ENCODE measurements at regions not wholly inside any gene's neighbourhood (a gene's known extent, or its start where the extent isn't known, plus 50 kb on each side); places are given as distances from the start of the nearest gene placed in this dataset.

GRCh38 chr4:56222514-56222913 is 164.8 kb downstream of the AASDH start:
- Histone ChIP-seq H3K36me3 (ENCODE audit: insufficient read depth, low read length) (no peaks in the 10 kb centered on the region), H3K27ac (ENCODE audit: low read depth, low read length) (no peak overlapping the region), H3K79me2 (ENCODE audit: control insufficient read depth, insufficient read depth, low read length, unreplicated experiment) (no peaks in the 10 kb centered on the region), H3K27me3 (ENCODE audit: insufficient read depth, low read length) (peaks cover 63% of the 10 kb centered on the region), H3K4me3 (ENCODE audit: low read depth, low read length) (no peak overlapping the region), H3K4me1 (ENCODE audit: control insufficient read depth, insufficient read depth, low read length, unreplicated experiment) (no peaks in the 10 kb centered on the region), H2AFZ (ENCODE audit: low read length, unreplicated experiment) (no peak overlapping the region)

- Histone ChIP-seq H3K27me3 (ENCODE audit: insufficient read depth, low read length) (peaks cover 48% of the 10 kb centered on the region), H3K4me3 (ENCODE audit: low read depth, low read length) (no peak overlapping the region), H3K27ac (ENCODE audit: low read depth, low read length) (no peak overlapping the region), H3K36me3 (ENCODE audit: insufficient read depth, low read length) (no peaks in the 10 kb centered on the region), H3K79me2 (ENCODE audit: control insufficient read depth, insufficient read depth, low read length, unreplicated experiment) (no peaks in the 10 kb centered on the region), H3K4me1 (ENCODE audit: control insufficient read depth, insufficient read depth, low read length, unreplicated experiment) (no peaks in the 10 kb centered on the region), H2AFZ (ENCODE audit: low read length, unreplicated experiment) (no peak overlapping the region)
Observed at GRCh38 chr4:56220261-56220660, 167.0 kb downstream of the AASDH start.

DNA sequence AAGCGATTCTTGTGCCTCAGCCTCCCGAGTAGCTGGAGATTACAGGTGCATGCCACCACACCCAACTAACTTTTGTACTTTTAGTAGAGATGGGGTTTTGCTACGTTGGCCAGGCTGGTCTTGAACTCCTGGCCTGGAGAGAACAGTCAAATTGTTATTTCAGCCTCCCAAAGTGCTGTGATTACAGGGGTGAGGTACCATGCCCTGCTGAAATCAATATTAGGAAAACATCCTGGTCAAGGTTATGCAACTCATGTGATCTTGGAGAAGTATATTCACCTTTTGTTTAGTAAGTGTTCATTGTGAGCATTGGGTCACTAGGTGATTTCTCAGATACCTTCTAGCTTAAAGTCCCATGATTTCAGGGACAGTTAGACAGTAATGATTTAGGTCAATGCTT is 167.8 kb downstream of the AASDH start:
- Histone ChIP-seq H3K4me3 (ENCODE audit: low read depth, low read length) (no peak overlapping the region), H2AFZ (ENCODE audit: low read length, unreplicated experiment) (no peak overlapping the region), H3K36me3 (ENCODE audit: insufficient read depth, low read length) (no peaks in the 10 kb centered on the region), H3K79me2 (ENCODE audit: control insufficient read depth, insufficient read depth, low read length, unreplicated experiment) (no peaks in the 10 kb centered on the region), H3K27me3 (ENCODE audit: insufficient read depth, low read length) (peaks cover 44% of the 10 kb centered on the region), H3K4me1 (ENCODE audit: control insufficient read depth, insufficient read depth, low read length, unreplicated experiment) (no peaks in the 10 kb centered on the region), H3K27ac (ENCODE audit: low read depth, low read length) (no peak overlapping the region)

DNA sequence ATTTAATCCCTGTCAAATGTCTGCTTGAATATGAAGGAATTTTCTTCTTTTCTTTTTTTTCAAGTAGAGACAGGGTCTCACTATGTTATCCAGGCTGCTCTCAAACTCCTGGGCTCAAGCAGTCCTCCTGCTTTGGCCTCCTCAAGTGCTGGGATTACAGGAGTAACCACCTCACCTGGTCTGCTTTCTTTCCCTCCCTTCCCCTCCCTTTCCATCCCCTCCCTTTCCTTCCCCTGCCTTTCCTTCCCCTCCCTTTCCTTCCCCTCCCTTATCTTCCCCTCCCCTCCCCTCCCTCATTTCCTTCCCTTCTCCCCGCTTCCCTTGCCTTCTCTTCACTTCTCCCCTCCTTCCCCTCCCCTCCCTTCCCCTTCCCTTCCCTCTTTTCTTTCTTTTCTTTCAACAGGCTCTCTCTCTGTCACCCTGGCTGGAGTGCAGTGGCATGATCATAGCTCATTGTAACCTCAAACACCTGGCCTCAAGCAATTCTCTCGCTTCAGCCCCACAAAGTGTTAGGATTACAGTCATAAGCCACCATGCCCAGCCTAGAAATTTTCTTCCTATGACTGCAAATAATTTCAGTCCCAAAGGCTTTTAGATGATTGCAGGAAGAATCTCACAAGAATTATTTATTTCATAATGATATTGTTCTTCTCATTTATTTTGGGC is 168.9 kb downstream of the AASDH start:
- Histone ChIP-seq H3K4me1 (ENCODE audit: control insufficient read depth, insufficient read depth, low read length, unreplicated experiment) (no peaks in the 10 kb centered on the region), H2AFZ (ENCODE audit: low read length, unreplicated experiment) (no peak overlapping the region), H3K79me2 (ENCODE audit: control insufficient read depth, insufficient read depth, low read length, unreplicated experiment) (no peaks in the 10 kb centered on the region), H3K27ac (ENCODE audit: low read depth, low read length) (no peak overlapping the region), H3K36me3 (ENCODE audit: insufficient read depth, low read length) (no peaks in the 10 kb centered on the region), H3K4me3 (ENCODE audit: low read depth, low read length) (no peak overlapping the region), H3K27me3 (ENCODE audit: insufficient read depth, low read length) (peaks cover 41% of the 10 kb centered on the region)

GRCh38 chr4:56217343-56217890 is 169.9 kb downstream of the AASDH start:
- no peak overlapping the region for H3K27ac ChIP-seq (ENCODE audit: low read depth, low read length)
- H3K4me1 ChIP-seq (ENCODE audit: control insufficient read depth, insufficient read depth, low read length, unreplicated experiment): no peaks in the 10 kb centered on the region
- H3K4me3 ChIP-seq (ENCODE audit: low read depth, low read length): no peak overlapping the region
- H3K79me2 ChIP-seq (ENCODE audit: control insufficient read depth, insufficient read depth, low read length, unreplicated experiment): no peaks in the 10 kb centered on the region
- H2AFZ ChIP-seq (ENCODE audit: low read length, unreplicated experiment): no peak overlapping the region
- peaks cover 41% of the 10 kb centered on the region for H3K27me3 ChIP-seq (ENCODE audit: insufficient read depth, low read length)
- no peaks in the 10 kb centered on the region for H3K36me3 ChIP-seq (ENCODE audit: insufficient read depth, low read length)

- Histone ChIP-seq H3K4me1 (ENCODE audit: control insufficient read depth, insufficient read depth, low read length, unreplicated experiment) (no peaks in the 10 kb centered on the region), H3K36me3 (ENCODE audit: insufficient read depth, low read length) (no peaks in the 10 kb centered on the region), H3K79me2 (ENCODE audit: control insufficient read depth, insufficient read depth, low read length, unreplicated experiment) (no peaks in the 10 kb centered on the region), H3K4me3 (ENCODE audit: low read depth, low read length) (no peak overlapping the region), H3K27me3 (ENCODE audit: insufficient read depth, low read length) (peaks cover 32% of the 10 kb centered on the region), H2AFZ (ENCODE audit: low read length, unreplicated experiment) (no peak overlapping the region), H3K27ac (ENCODE audit: low read depth, low read length) (no peak overlapping the region)
Observed at GRCh38 chr4:56215901-56216300, 171.4 kb downstream of the AASDH start.

DNA sequence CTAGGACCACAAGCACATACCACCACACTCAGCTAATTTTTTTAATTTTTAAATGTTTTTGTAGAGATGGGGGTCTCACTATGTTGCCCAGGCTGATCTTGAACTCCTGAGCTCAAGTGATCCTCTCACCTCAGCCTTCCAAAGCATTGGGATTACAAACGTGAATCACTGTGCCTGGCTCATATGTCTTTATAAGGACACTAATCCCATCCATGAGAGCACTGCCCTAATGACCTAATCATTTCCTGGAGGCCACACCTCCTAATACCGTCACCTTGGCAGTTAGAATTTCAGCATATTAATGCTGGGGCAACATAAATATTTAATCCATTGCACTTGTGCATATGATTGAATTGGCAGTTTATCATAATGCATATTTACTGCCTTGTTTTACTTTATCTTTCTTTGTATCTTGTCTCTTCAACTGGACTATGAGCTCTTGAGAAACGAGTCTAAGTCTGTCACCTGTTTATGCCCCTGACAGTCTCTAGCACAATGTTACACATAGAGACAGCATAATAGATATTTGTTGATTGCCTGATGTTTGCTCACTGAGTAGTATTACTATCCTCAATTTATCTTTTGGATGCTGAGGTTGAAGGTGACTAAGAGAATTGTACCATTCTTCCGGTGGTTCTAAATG is 172.0 kb downstream of the AASDH start:
- no peaks in the 10 kb centered on the region for H3K79me2 ChIP-seq (ENCODE audit: control insufficient read depth, insufficient read depth, low read length, unreplicated experiment)
- H3K27me3 ChIP-seq (ENCODE audit: insufficient read depth, low read length): peaks cover 28% of the 10 kb centered on the region
- no peak overlapping the region for H3K27ac ChIP-seq (ENCODE audit: low read depth, low read length)
- H2AFZ ChIP-seq (ENCODE audit: low read length, unreplicated experiment): no peak overlapping the region
- no peaks in the 10 kb centered on the region for H3K36me3 ChIP-seq (ENCODE audit: insufficient read depth, low read length)
- H3K4me3 ChIP-seq (ENCODE audit: low read depth, low read length): no peak overlapping the region
- H3K4me1 ChIP-seq (ENCODE audit: control insufficient read depth, insufficient read depth, low read length, unreplicated experiment): no peaks in the 10 kb centered on the region

- Histone ChIP-seq H2AFZ (ENCODE audit: low read length, unreplicated experiment) (no peak overlapping the region), H3K4me1 (ENCODE audit: control insufficient read depth, insufficient read depth, low read length, unreplicated experiment) (no peaks in the 10 kb centered on the region), H3K27me3 (ENCODE audit: insufficient read depth, low read length) (peaks cover 15% of the 10 kb centered on the region), H3K4me3 (ENCODE audit: low read depth, low read length) (no peak overlapping the region), H3K27ac (ENCODE audit: low read depth, low read length) (no peak overlapping the region), H3K36me3 (ENCODE audit: insufficient read depth, low read length) (no peaks in the 10 kb centered on the region), H3K79me2 (ENCODE audit: control insufficient read depth, insufficient read depth, low read length, unreplicated experiment) (no peaks in the 10 kb centered on the region)
Observed at GRCh38 chr4:56213543-56213942, 173.7 kb downstream of the AASDH start.

DNA sequence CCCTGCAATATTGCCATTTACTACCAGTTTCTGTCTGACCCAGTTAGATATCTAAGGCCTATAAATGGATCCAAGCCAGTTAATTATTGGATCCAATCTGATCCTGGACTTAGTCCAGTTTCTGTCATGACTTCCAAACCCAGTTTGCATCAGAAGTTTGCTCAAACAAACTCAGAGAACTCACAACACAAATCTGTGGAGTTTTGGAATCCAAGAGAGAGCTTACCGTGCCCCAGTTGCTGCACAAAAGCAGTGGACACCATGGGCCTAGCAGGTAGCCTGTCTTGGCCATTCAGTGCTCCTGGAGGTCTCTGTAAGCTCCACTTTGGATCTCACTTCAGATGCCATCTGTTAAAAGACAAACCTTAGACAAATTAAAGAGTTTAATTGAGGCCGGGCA is 174.5 kb downstream of the AASDH start:
- Histone ChIP-seq H3K4me1 (ENCODE audit: control insufficient read depth, insufficient read depth, low read length, unreplicated experiment) (no peaks in the 10 kb centered on the region), H2AFZ (ENCODE audit: low read length, unreplicated experiment) (no peak overlapping the region), H3K27ac (ENCODE audit: low read depth, low read length) (no peak overlapping the region), H3K79me2 (ENCODE audit: control insufficient read depth, insufficient read depth, low read length, unreplicated experiment) (no peaks in the 10 kb centered on the region), H3K4me3 (ENCODE audit: low read depth, low read length) (no peak overlapping the region), H3K36me3 (ENCODE audit: insufficient read depth, low read length) (no peaks in the 10 kb centered on the region), H3K27me3 (ENCODE audit: insufficient read depth, low read length) (peaks cover 8% of the 10 kb centered on the region; the same call in 1 of the 2 replicates)

DNA sequence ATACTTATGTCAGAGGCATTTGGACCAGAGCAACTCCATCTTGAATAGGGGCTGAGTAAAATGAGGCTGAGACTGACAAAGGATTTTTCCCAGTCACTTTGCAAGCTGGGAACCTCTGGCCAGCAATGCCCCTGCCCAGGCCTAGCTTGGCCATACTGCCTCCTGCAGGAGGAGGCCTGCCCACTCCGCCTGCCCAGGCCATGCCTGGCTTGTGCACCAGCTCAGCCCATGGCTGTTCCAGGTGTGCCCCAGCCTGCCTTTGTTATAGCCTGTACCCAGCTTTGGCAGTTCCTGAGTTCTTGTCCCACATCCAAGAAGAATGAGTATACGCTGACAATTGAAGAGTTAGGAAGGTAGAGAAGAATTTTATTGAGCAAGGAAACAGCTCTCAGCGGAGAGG is 176.1 kb downstream of the AASDH start:
- Histone ChIP-seq H3K27ac (ENCODE audit: low read depth, low read length) (no peak overlapping the region), H3K27me3 (ENCODE audit: insufficient read depth, low read length) (peaks cover 7% of the 10 kb centered on the region; the same call in 1 of the 2 replicates), H3K4me3 (ENCODE audit: low read depth, low read length) (no peak overlapping the region), H3K79me2 (ENCODE audit: control insufficient read depth, insufficient read depth, low read length, unreplicated experiment) (no peaks in the 10 kb centered on the region), H2AFZ (ENCODE audit: low read length, unreplicated experiment) (no peak overlapping the region), H3K4me1 (ENCODE audit: control insufficient read depth, insufficient read depth, low read length, unreplicated experiment) (no peaks in the 10 kb centered on the region), H3K36me3 (ENCODE audit: insufficient read depth, low read length) (no peaks in the 10 kb centered on the region)

- Histone ChIP-seq H3K4me3 (ENCODE audit: low read depth, low read length) (no peak overlapping the region), H2AFZ (ENCODE audit: low read length, unreplicated experiment) (no peak overlapping the region), H3K79me2 (ENCODE audit: control insufficient read depth, insufficient read depth, low read length, unreplicated experiment) (no peaks in the 10 kb centered on the region), H3K27ac (ENCODE audit: low read depth, low read length) (no peak overlapping the region), H3K36me3 (ENCODE audit: insufficient read depth, low read length) (no peaks in the 10 kb centered on the region), H3K4me1 (ENCODE audit: control insufficient read depth, insufficient read depth, low read length, unreplicated experiment) (no peaks in the 10 kb centered on the region), H3K27me3 (ENCODE audit: insufficient read depth, low read length) (peaks cover 10% of the 10 kb centered on the region)
Observed at GRCh38 chr4:56210397-56210796, 176.9 kb downstream of the AASDH start.
